ENCODE measurements at regions not wholly inside any gene's neighbourhood (a gene's known extent, or its start where the extent isn't known, plus 50 kb on each side); places are given as distances from the start of the nearest gene placed in this dataset.
"Not testable (repeated sequence)": the region's sequence is repeated elsewhere in the genome, so short reads cannot be mapped to it uniquely, and the experiment has no call there.

DNA sequence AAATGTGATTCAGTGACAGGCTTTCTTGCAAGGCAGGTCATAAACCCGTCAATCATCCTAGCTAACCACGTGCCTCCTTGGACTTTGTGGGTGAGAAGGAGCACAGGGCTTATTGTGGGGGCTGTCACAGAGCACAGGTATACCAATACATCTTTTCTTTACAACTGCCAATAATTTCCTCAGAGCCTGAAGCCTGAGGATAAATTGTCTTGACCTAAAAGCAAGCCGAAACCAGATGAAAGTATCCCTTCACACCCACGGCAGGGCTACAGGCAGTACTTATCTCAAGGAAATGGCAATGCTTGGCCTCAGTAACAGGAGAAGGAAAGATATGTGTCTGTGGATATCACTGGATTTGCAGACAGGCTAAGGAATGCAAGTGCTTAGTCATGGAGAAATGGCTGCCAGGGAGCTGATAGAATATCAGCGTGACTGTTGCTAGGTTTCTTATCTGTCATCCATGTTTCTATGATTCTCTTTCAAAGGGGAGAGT is 90.3 kb upstream of the ZNF366 start:
- DNase-seq (ENCODE audit: low read depth in 2 of 2): peak in 1 of 2 donors; percentile 89

DNA sequence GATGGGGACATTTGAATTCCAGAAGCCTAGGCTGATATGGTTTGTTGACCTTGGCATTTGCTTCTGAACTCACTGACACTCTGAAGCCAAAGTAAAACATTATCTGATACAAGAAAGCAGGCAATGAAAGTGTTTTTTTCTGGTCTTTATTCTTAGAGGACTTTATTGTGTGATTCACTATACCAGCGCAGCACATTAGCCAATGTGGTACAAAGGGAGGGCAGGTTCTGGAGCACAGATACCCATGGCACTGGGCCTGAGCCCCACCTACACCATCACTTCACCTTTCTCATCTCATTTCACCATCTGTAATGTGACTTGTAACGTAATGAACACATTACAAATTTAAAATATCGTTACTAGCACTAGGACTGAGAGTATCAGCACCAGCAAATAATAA is 89.7 kb upstream of the ZNF366 start:
- DNase-seq (ENCODE audit: low read depth in 2 of 2): peak in 1 of 2 donors; percentile 40

DNA sequence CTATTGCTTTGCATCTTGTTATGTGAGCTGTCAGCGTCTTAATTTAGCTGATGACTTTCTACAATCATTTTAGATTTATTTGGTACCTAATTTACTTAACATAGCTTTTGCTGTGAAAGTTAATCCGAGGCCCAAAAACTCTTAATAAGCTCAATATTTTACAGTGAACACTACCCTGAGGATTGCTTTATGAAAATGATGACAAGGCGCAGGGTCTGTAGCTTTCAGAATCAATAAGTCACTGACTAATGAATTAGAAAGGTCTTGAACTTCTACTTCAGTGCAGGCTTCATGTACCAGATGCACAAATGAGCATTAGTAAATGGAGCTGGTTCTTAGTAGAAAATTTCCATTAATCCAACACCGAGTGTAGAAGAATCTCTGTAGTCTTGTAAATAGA is 81.4 kb upstream of the ZNF366 start:
- DNase-seq (ENCODE audit: low read depth in 2 of 2): no peak

DNA sequence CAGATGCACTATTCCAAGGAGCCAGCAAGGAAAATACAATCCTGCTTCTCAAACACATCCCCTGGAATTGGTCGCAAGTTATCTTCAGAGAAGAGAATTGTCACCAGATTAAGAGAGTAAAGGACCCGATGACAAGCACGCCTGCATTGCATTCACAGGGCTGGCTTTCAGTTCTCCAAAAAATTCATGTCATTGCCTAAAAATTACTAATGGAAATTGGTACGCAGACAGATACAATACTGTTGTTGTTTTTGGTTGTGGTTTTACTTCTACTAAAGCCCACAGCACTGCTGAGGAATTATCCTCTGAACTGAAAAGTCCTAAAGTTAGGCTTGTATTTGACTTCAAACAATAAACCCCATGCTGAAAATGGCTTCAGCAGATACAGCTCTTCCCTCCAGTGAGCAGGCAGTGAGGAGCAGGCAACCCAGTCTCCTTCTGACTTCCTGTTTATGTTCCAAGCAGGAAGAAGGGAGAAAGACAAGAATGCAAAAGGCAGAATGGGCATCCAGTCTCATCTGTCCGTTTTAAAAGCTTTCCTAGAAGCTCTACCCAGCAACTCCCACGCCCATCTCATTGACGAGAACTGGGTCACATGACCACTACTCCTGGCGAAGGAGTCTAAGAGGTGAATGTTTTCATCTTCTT is 80.6 kb upstream of the ZNF366 start:
- peak in 1 of 2 donors; percentile 41 for DNase-seq (ENCODE audit: low read depth in 2 of 2)

DNA sequence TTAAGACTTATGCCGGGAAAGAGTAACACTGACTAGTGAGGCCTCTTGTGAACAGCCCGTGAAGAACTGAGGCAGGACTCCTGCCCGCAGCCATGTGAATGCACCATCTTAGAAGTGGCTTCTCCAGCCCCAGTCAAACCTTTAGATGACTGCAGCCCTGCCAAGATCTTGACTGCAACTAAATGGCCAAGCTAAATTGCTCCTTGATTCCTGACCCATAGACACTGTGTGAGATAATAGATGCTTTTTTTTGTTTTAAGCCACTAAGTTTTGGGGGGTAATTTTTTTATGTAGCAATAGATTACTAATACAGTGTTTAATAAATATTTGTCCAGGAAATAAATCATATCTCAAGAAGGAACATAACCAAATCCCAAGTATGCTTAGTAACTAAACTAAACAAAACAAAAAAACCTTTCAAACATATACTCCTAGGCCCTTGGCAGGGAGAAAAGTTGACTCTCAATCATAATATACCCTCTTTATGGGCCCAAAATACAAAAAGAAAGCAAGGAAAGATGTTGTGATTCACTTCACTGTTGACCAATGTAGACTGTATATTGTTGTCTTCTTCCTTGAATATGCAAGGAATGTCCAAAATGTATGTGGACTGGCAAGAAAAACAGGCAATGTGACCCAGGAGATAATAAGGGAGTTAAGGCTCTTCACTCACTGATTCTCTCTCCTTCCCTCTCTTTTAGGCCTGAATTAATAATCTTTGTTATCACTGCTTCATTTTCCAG is 79.7 kb upstream of the ZNF366 start:
- DNase-seq (ENCODE audit: low read depth in 2 of 2): no peak

DNA sequence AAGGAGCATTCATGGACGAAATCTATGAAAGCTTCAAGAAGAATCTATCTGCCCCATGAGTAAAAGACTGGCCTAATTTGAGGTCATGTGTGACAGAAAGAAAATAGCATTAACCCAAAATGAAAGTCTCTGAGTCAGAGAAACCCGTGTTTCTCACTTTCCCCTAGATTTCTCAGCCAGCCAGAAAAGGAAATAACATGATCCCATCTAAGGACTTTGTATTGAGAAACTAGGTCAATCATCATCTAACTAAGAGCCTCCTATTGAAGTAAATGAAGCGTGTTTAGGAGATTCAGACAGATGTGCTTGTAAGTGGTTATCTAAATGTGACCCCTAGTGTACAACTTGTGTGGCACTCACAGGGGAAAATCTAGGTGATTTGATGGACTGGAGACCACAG is 77.3 kb upstream of the ZNF366 start:
- DNase-seq (ENCODE audit: low read depth in 2 of 2): peak in 1 of 2 donors; percentile 27

DNA sequence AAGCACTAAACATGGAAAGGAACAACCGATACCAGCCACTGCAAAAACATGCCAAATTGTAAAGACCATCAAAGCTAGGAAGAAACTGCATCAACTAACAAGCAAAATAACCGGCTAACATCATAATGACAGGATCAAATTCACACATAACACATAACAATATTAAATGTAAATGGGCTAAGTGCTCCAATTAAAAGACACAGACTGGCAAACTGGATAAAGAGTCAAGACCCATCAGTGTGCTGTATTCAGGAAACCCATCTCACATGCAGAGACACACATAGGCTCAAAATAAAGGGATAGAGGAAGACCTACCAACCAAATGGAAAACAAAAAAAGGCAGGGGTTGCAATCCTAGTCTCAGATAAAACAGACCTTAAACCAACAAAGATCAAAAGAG is 72.1 kb upstream of the ZNF366 start:
- not testable (repeated sequence) for DNase-seq (ENCODE audit: low read depth in 2 of 2)

DNA sequence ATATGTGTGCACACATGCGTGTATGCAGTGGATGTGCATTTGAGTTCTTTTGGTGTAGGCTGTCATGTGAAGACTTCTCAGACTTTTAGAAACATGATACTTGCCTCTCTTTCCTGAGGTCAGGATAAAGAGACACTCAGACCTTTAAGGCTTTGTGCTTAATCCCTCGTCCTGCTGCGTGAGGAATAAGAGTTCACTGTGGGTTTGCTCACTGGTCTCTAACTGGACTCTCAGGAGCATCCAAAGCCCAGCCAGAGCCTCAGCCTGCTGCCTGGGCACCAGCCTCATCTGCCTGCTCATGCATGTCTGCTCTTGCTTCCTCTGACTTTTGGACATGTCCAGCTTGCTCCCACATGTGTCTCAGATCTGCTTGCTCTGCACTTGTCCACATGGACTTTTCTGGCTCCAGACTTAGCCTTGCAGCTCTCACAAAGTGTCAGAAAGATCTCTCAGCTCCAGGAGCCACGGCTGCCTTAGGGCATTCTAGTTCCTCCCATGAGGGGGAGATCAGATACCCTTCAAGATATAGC is 65.1 kb upstream of the ZNF366 start:
- DNase-seq (ENCODE audit: low read depth in 2 of 2): no peak

DNA sequence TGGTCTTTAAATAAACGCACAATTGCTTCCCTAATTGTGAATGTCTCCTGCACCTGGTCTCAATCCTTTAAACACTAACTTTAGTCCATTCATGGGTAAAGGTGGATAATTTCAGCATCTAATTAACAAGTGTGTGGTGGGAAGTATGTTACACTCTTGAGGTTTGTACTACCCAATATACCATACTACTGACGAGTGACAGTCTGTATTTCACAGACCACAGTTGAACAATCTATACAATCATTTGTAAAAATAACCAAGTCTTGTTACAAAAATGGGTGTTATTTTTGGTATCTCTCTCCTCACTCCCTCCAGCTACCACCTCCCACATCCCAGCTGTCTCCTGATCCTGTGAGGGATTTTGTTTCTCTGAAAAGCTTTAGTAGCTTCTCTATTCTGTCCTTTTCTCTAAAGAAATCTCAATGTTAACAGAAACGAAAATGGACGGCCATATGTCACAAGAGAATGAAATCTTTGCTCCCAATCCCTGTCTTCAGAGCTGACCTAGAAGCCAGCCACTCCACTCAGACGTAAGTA is 62.3 kb upstream of the ZNF366 start:
- DNase-seq (ENCODE audit: low read depth in 2 of 2): no peak

DNA sequence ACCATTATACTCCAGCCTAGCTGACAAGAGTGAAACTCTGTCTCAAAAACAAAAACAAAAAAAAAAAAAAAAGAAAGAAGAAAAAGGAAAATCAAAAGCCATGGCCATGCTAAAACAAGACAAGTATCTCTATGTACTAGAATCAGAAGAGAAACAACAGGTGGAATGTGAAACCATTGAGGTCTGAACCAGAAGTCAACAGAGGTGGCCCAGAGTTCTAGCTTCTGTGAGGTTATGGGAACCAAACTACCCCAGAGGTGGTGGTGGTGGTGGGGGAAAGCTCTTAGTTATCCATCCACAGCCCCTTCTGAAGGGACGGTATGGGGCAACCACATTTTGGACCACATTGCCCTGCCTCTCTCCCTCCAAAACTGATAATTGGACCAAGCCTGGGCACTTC is 59.5 kb upstream of the ZNF366 start:
- DNase-seq (ENCODE audit: low read depth in 2 of 2): no peak

DNA sequence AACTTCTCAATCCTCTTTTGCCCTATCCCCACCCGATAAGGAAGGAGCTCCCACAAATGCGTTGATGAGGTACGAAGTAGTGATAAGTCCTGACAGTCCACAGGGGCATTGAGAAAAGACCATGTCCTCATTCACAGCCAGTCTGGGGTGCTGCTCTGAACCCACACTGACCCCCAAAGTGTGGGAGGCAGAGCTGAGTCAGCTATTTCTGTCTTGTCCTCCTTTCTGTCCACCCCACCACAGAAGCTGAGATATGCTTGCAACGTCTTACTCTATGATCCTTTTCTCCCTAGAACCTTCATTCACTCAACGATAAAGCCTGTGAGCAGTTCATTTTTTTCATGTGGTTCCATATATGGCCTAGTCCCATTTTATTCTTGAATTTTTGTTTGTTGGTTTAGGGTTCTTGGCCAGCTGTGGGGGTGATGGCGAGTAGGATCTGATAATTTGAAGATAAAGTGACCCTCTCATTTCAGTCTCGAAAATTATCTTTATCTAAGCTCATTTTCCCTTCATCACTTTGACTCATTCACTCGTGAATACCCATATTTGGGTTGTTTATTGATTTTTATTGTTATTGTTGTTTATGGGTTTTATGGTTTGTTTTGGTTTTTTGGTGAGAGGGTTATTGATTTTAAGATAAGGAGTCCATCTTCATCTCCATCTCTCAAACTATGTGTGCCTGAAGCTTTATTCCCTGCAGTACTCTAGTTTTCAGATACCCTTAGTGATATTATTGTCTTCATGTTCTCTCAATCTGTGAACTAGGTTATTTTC is 58.5 kb upstream of the ZNF366 start:
- DNase-seq (ENCODE audit: low read depth in 2 of 2): no peak

DNA sequence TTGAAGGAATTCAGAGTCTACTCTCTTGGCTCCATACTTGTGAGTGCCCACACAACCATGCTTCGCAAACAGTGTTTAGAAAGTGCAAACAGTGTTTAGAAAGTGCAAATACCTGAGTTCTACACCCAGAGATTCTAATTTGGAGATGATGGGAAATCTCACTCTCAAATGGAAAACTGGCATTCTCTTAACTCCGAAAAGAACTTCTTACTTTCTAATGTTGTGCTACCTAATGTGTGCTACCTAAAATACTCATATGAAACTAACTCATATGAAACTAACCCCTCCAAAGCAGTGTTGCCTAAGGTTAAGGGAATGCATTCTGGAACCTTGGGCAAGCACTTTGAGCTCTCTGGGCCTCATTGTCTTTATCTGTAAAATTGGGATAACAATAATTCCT is 55.5 kb upstream of the ZNF366 start:
- no peak for DNase-seq (ENCODE audit: low read depth in 2 of 2)

DNA sequence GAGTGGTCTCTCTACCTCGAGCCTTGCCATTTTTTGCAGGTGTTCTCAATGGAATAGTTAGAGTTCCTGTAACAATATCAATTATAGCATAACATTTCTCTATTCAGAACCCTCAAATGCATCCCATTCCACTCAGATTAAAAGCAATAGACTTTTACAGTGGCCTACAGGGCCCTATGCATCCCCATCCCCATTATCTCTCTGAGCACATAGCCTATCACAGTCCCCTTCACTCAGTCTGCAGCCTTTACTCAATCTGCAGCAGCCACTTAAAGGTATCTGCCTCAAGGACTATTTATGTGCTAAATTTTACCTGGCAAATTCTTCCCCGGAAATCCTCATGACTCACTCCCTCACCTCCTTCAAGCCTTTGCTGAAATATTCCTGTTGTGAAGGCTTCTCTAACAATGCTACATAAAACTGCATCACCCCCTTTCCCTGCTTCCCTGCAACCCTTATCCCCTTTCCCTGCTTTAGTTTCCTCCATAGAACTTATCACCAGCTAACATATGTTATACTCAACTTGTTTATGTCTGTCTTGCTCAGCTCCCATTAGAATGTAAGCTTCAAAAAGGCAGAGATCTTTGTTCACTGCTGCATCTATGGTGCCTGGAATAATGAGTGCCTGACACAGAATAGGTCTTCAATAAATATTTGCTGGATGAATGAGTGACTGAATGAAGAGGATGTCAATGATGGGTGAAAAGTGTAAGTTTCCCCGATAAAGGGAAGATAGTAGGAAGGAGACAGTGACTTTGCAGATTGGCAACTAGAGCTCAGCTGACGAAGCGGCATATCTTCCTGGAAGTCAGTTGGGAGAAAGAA is 54.1 kb upstream of the ZNF366 start:
- DNase-seq (ENCODE audit: low read depth in 2 of 2): peak in 1 of 2 donors; percentile 46

DNA sequence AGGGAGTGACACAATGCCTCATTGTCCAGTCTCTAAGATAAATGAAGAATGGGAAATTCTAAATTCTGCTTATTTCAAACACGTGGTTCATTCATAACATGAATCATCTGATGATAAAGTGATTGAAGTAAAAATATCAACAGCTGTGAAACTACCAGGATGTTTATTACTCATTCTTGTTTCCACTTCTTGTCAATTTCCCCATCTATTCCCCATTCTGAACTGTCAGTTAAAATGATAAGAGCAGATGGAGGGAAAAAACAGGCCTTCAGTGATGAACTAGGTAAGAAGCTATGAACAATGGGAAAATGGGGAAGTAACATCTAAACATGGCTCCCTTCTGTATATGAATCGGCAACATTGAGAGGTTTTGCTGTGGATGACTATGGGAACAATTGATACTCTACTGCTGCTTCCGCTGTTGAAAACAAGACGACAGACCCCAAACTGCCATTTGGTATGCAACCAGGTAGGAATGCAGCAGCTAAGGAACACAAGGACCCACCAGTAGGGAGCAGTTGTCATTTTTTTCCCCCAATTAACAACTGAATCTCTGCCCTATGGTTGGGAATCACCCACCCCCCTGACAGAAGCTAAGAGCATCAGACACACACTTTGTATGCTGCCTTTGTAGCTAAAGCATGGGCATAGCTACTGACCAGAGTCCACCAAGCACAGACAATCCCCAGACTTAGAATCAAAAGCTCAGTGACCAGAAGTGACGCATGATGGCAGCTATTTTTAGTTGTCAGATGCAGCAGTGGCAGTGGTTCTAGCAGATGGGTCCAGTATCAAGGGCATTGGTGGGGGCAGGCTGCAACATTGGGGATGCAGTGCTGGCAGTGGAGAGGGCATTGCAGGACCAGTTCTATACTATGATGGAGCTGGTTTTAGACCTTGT is 52.9 kb upstream of the ZNF366 start:
- DNase-seq (ENCODE audit: low read depth in 2 of 2): peak; percentile 30 to 81

DNA sequence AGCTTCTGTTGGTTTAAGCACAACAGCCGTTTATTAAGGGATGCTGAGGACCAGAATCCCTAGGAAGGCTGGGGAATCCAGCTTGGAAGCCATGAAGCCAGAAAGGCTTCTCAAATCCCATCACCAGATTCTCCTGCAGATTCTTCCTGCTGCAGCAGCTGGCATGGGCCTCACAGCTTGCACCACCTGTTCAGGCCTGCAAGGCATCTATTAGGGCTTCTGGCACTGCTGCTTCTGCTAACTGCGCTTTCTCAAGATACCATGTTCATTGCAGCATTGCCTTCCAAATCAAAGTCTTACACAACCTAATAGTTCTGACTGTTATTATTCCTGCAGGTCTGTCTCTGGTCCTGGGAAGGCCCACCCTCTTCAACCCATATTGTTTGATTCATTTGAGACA is 51.2 kb upstream of the ZNF366 start:
- no peak for DNase-seq (ENCODE audit: low read depth in 2 of 2)

DNA sequence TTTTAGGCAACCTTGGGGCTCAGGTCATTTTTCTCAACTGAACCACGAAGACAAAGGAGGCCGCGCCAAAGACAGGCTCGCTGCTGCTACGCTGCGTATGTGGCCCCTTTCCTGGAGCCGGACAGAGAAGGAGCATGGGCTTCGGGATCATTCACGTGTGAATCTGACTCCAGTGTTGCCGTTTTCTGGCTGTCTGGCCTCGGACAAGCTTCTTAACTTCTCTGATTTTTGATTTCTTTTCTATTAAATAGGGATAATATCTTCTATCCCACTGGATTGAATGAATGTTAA is 50.8 kb upstream of the ZNF366 start:
- DNase-seq (ENCODE audit: low read depth in 2 of 2): no peak

DNA sequence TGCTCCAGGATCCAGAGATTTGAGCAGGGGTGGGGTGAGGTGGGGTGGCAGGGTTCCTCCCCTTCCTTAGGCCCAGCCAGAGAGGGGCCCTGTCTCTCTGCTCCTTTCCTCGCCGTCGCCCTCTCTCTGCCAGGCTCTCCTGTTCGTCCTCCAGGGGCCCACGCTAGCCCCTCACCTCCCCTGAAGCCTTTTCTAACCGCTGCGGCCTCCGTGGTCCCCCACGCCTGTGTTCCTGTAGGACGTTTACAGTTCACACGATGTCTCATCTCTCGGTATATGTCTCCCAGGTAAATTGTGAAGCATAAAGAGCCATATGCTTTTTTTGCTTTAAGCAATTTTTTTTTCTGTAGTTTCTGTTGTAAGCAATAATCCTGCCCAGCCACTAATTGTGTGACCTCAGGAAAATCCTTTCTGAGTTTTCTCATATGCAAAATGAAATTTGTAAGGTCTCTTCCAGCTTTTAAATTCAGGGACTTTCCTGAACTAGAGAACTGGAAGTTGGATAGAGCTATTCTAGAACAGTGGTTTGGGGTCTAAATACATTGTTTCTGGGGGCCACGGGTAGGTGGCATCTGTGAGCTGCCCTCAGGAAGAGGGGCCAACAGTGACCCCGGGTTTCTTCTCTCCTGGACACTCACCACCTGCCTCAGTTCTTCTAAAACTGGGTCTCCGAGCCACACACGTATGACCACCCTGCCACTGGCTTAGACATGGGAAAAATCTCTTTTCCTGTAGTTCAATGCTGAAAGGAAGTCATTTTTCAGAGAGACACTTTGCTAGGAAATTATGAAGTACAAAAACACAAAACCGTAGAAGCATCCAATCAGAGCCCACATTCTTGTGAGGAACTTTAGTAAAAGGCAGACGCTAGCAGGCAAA is 50.2 kb upstream of the ZNF366 start:
- DNase-seq (ENCODE audit: low read depth in 2 of 2): peak; percentile 31 to 68
